HG02642 (cell line): ENCODE measurements at regions not wholly inside any gene's neighbourhood (a gene's known extent, or its start where the extent isn't known, plus 50 kb on each side); places are given as distances from the start of the nearest gene placed in this dataset.

ENCODE experiments used
- ATAC-seq: cut with Tn5 transposase; IDR thresholded peaks from one replicate; pipeline ENCODE4 v1.9.1; 2021; ENCODE audit warnings: mild to moderate bottlenecking; ENCODE audit not compliant: unreplicated experiment, poor library complexity

GRCh38 chr11:8794126-8794525 lies 111.5 kb downstream of the RPL27A start:
- no peak for ATAC-seq

DNA sequence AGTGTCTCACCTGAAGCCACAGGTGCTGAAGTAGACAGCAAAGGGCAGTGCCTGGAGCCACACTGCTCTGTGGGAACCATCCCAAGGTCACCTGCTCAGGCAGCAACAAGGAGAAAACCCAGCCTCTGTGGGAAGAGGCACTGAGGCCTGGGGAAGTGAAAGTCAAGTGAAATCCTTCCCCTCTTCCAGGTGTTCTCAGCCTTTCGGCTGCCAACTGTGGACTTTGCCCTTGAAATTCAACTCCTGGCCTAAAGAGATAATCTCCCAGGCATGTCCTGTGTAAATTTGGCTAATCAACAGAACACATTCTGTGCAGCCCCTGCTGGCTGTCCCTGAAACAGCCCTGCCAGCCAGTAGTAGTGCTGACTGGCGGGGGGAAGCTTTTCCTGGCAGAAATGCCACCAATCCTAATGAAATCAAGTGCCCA lies 112.1 kb downstream of the RPL27A start:
- no peak for ATAC-seq

- ATAC-seq: no peak
Observed at GRCh38 chr11:8796941-8797340, 114.0 kb upstream of the AKIP1 start.

- ATAC-seq: no peak
Observed at GRCh38 chr11:8799273-8799672, 111.7 kb upstream of the AKIP1 start.

DNA sequence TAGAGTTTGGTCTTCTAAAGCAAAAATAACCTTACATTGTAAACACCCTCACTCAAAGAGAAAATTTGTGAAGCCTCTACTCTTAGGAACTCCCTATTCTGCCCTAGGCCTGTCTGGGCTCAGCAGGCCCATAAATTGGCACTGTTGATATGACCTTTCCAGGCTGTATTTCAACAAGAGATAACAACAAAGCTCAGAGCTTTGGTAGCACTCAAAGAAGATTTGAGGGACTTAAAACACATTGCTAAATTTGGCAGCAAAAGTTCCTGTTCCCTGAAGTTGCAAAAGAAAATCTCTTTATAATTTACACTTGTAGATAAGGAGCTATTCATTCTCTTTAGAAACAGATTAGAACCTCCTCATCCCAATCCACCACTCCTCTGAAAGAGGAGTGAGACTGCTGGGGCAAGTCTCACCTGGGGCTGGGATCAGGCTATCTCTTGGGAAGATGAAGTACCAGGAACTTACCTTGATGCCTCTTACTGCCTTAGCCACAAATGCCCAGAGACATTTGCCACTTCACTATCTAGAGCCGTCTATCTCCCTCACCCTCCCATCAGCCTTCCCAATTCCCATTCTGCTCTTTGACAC lies 110.4 kb upstream of the AKIP1 start:
- ATAC-seq: no peak

DNA sequence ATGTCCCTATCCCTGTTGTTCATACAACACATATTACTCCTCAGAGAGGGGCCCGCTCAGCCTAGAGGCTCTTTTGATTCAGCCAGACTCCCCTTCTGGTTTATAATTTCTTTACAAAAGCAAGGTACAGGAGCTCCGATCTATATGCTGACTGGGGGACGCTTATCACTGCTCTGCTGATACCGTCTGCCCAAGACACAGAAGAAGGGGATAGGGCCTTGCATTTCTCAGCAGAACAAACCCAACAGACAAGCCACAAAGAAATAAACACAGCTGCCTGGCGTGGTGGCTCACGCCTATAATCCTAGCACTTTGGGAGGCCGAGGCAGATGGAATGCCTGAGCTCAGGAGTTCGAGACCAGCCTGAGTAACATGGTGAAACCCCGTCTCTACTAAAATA lies 109.9 kb upstream of the AKIP1 start:
- ATAC-seq: no peak

GRCh38 chr11:8802251-8802650 lies 108.7 kb upstream of the AKIP1 start:
- ATAC-seq: no peak

DNA sequence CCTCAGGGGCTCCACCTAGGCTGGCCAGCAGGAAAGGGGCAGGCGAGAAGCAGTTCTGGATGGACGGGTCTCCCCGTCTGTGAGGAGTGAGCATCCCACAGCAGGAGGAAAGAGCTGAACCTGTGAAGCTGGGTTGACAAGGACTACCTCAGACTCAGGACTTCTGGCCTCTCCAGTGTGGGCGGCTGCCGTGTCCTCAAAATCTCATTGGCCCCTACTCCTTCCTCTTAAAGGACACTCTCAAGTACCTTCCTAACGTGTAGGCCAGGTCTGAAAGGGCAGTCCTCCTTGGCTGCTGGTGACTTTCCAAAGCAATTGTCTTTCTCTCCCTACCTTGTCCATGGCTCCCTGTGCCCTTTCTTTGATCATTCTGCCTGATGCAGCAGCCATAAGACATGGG lies 107.0 kb upstream of the AKIP1 start:
- ATAC-seq: no peak

- ATAC-seq: no peak
Observed at GRCh38 chr11:8805296-8805695, 105.7 kb upstream of the AKIP1 start.

- ATAC-seq: no peak
Observed at GRCh38 chr11:8806974-8807373, 104.0 kb upstream of the AKIP1 start.

GRCh38 chr11:8807544-8808225 lies 103.3 kb upstream of the AKIP1 start:
- ATAC-seq: no peak

- ATAC-seq: no peak
Observed at GRCh38 chr11:8808226-8808585, 102.8 kb upstream of the AKIP1 start.

DNA sequence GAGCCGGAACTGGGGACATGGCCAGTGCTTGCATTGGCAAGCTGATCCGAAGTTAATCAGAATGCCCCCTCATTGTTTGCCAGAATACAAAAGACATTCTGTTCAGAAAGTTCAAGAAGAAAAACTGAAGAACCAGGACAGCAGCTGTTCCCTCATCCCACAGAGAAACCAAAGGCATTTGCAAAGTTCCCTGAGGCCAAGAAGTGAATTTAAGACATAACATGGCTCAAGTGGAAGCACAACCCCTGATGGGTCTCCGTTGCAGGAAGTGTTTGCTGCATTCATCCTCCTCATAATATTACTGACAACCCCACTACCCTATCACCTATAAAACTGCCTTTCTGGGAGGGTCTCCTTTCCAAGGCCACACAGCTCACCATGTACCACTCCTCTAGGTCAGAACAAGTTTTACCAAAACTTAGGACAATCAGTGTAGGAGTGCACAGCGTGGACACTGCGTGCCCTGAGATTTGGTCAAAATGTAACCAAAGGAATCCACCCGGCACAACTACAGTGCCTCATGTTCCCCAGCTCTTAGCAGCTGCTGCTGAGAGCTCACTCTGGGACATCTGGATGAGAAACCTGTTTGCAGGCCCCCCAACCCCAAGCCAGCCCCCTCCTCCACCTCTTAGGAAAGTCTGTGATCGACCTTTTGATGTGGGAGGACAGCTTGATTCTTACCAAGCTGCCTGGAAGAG lies 101.6 kb upstream of the AKIP1 start:
- ATAC-seq: no peak

GRCh38 chr11:8809939-8810539 lies 101.0 kb upstream of the AKIP1 start:
- ATAC-seq: no peak

- ATAC-seq: no peak
Observed at GRCh38 chr11:8810540-8811301, 100.3 kb upstream of the AKIP1 start.

GRCh38 chr11:8811571-8811970 lies 99.4 kb upstream of the AKIP1 start:
- ATAC-seq: no peak

- ATAC-seq: no peak
Observed at GRCh38 chr11:8812438-8812837, 98.6 kb upstream of the AKIP1 start.

DNA sequence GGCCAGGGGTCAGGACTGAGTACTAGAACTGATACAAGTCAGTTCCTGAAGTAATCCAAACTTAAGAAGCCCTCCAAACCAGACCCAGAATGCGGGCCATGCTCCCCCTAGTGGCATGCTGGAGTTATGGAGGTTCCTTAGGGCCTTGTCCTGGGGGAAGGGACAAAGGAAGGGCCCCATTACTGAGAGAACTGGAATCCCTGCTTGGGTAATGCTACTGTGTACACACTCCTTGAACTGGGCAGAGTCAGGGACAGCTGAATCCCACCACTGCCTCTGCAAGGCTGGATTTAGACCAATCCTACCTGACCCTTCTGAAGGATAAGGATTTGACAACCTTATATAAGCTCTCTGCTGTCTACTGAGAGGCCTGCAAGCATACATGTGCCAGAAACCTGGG lies 97.3 kb upstream of the AKIP1 start:
- ATAC-seq: peak; percentile 74

DNA sequence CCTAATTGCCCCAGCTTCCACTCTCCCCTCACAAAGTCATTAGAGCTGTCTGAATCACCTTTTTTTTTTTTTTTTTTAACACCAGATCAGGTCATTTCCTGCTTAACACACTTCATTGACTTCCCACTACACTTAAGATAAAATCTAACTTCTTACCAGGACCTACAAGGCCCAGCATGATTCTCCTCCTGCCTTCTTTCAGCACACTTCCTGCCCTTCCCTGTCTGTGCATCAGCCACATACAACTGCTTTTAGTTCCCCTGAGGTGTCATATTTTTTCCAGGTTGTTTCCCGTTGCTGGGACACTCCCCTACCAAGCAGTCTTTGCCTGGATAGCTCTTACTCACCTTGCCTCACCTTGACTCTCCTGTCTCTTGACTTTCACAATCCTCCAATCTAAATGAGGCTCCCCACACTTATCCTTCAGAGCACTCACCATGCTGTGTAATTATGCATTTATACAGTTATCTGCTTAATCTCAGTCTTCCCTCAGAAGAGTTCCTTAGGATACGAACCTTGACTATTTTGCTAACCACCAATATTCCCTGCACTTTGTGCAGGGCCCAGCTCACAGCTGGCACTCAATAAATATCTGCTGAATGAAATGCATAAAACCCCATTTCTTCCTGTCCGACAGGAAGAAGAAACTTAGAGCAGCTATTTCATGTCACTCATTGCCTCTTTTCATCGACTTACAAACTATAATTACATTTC lies 96.6 kb upstream of the AKIP1 start:
- ATAC-seq: no peak

- ATAC-seq: no peak
Observed at GRCh38 chr11:8814923-8815240, 96.1 kb upstream of the AKIP1 start.
